PC-3 (cell line): ENCODE measurements at regions not wholly inside any gene's neighbourhood (a gene's known extent, or its start where the extent isn't known, plus 50 kb on each side); places are given as distances from the start of the nearest gene placed in this dataset.

Source experiments
- EZH2 ChIP-seq: fragments of 300-600 bp; sonication (generic); IDR thresholded peaks from one replicate; pipeline ENCODE4 v1.6.1; 2017; ENCODE audit warnings: antibody characterized with exemption, mild to moderate bottlenecking, low read length; ENCODE audit not compliant: unreplicated experiment
- TF ChIP-seq, protein P1 (sequence below): fragments of 300-600 bp; sonication (generic); conservative IDR thresholded peaks from 2 replicates; pipeline ENCODE4 v1.5.1; 2017; ENCODE audit warnings: antibody characterized with exemption, low read depth, mild to moderate bottlenecking, low read length

DNA sequence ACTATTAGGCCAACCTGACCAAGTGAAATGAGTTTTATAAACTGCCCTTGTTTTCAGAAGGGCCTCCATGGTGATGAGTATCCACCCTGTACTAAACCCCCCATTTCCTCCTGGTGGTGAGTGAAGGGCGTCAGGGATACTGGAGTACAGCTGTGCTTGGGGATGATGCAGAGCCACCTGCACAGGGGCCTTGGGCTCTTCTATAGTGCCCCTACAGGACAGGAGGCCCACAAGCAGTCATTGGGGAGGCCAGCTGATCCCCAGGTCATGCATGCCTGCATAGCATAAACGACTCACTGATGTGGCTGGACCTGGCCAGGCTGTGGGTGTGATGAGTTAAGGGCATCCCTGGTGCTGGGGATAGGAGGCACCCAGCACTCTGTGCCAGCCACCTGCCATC is 114.1 kb upstream of the CELF2 start:
- TF ChIP-seq, protein P1, sequence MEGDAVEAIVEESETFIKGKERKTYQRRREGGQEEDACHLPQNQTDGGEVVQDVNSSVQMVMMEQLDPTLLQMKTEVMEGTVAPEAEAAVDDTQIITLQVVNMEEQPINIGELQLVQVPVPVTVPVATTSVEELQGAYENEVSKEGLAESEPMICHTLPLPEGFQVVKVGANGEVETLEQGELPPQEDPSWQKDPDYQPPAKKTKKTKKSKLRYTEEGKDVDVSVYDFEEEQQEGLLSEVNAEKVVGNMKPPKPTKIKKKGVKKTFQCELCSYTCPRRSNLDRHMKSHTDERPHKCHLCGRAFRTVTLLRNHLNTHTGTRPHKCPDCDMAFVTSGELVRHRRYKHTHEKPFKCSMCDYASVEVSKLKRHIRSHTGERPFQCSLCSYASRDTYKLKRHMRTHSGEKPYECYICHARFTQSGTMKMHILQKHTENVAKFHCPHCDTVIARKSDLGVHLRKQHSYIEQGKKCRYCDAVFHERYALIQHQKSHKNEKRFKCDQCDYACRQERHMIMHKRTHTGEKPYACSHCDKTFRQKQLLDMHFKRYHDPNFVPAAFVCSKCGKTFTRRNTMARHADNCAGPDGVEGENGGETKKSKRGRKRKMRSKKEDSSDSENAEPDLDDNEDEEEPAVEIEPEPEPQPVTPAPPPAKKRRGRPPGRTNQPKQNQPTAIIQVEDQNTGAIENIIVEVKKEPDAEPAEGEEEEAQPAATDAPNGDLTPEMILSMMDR: no peak
- TF ChIP-seq EZH2: no peak
